Neural progenitor cell (in vitro differentiated cells): ENCODE measurements at regions not wholly inside any gene's neighbourhood (a gene's known extent, or its start where the extent isn't known, plus 50 kb on each side); places are given as distances from the start of the nearest gene placed in this dataset.
A peak's percentile ranks its signal among the peaks of the same experiment; 100 is the strongest.
"Not testable (repeated sequence)": the region's sequence is repeated elsewhere in the genome, so short reads cannot be mapped to it uniquely, and the experiment has no call there.

Source experiments
- DNase-seq: peaks from one replicate; pipeline ENCODE4 v3.0.0-alpha.2; 2016; ENCODE audit warnings: low spot score
- H2AFZ ChIP-seq: fragments of 200-600 bp; sonication (generic); replicated peaks from 2 replicates; pipeline ENCODE4 v1.6.1; 2016; ENCODE audit warnings: antibody characterized with exemption
- H3F3A ChIP-seq: fragments of 200-600 bp; sonication (generic); 2 replicates; pipeline ENCODE4 v1.6.1; 2016; ENCODE audit warnings: antibody characterized with exemption, low read depth
- H3K27ac ChIP-seq: fragments of 200-600 bp; sonication (generic); 2 replicates; pipeline ENCODE4 v1.5.1; 2016; ENCODE audit warnings: mild to moderate bottlenecking
- H3K27me3 ChIP-seq: fragments of 200-600 bp; sonication (generic); 2 replicates; pipeline ENCODE4 v1.6.1; 2016; ENCODE audit warnings: mild to moderate bottlenecking, moderate library complexity
- H3K36me3 ChIP-seq: fragments of 200-600 bp; sonication (generic); 2 replicates; pipeline ENCODE4 v1.5.1; 2016
- H3K4me1 ChIP-seq: fragments of 200-600 bp; sonication (generic); 2 replicates; pipeline ENCODE4 v1.6.1; 2016; ENCODE audit warnings: mixed run types
- H3K4me2 ChIP-seq: fragments of 200-600 bp; sonication (generic); 2 replicates; pipeline ENCODE4 v1.6.1; 2016
- H3K4me3 ChIP-seq: fragments of 200-600 bp; sonication (generic); 2 replicates; pipeline ENCODE4 v1.5.1; 2016
- H3K79me2 ChIP-seq: fragments of 200-600 bp; sonication (generic); 2 replicates; pipeline ENCODE4 v1.6.1; 2016; ENCODE audit warnings: low read depth
- H3K9ac ChIP-seq: fragments of 200-600 bp; sonication (generic); 2 replicates; pipeline ENCODE4 v1.6.1; 2016
- H3K9me3 ChIP-seq: fragments of 200-600 bp; sonication (generic); 2 replicates; pipeline ENCODE4 v1.5.1; 2016; ENCODE audit warnings: low read depth
- H4K20me1 ChIP-seq: fragments of 200-600 bp; sonication (generic); 2 replicates; pipeline ENCODE4 v1.6.1; 2016; ENCODE audit warnings: low read depth
- H3K27ac Mint-ChIP-seq: 3 replicates; pipeline ENCODE4 v1.8.0; 2021; ENCODE audit warnings: mixed read lengths
- H3K27me3 Mint-ChIP-seq: 2 replicates; pipeline ENCODE4 v1.8.0; 2022; ENCODE audit warnings: low read depth, mild to moderate bottlenecking, inconsistent platforms, moderate library complexity, mixed read lengths; ENCODE audit not compliant: insufficient read depth
- H3K36me3 Mint-ChIP-seq: 3 replicates; pipeline ENCODE4 v1.8.0; 2021; ENCODE audit warnings: mixed read lengths
- H3K4me1 Mint-ChIP-seq: 3 replicates; pipeline ENCODE4 v1.8.0; 2021; ENCODE audit warnings: mixed read lengths
- H3K4me3 Mint-ChIP-seq: 3 replicates; pipeline ENCODE4 v1.8.0; 2021; ENCODE audit warnings: mild to moderate bottlenecking, moderate library complexity, mixed read lengths
- H3K9me3 Mint-ChIP-seq: 3 replicates; pipeline ENCODE4 v1.8.0; 2020; ENCODE audit warnings: mixed read lengths
- CTCF ChIP-seq: fragments of 200-600 bp; sonication (generic); IDR thresholded peaks from 2 replicates; pipeline ENCODE4 v1.5.1; 2017; ENCODE audit warnings: antibody characterized with exemption, mild to moderate bottlenecking
- EZH2 ChIP-seq: fragments of 200-600 bp; sonication (generic); IDR thresholded peaks from 2 replicates; pipeline ENCODE4 v1.6.1; 2017; ENCODE audit warnings: antibody characterized with exemption, mild to moderate bottlenecking, moderate library complexity
- EZH2phosphoT487 ChIP-seq: fragments of 200-600 bp; sonication (generic); IDR thresholded peaks from 2 replicates; pipeline ENCODE4 v1.6.1; 2017; ENCODE audit warnings: antibody characterized with exemption

- peaks cover 21% of the 10 kb centered on the region for H3K9me3 Mint-ChIP-seq
- TF ChIP-seq EZH2, result no peak
- TF ChIP-seq EZH2phosphoT487, result no peak
- no peak for TF ChIP-seq CTCF
- H3K4me3 Mint-ChIP-seq, result no peak overlapping the region
- Histone ChIP-seq H3K9ac (no peak overlapping the region), H3K9me3 (no peaks in the 10 kb centered on the region), H3K27ac (no peak overlapping the region), H2AFZ (no peak overlapping the region), H3F3A (no peaks in the 10 kb centered on the region), H3K27me3 (no peaks in the 10 kb centered on the region), H3K4me1 (no peaks in the 10 kb centered on the region), H3K4me3 (no peak overlapping the region), H4K20me1 (no peaks in the 10 kb centered on the region), H3K4me2 (no peak overlapping the region), H3K36me3 (no peaks in the 10 kb centered on the region), H3K79me2 (no peaks in the 10 kb centered on the region)
- H3K4me1 Mint-ChIP-seq, result peaks cover 11% of the 10 kb centered on the region
- peaks cover 5% of the 10 kb centered on the region for H3K27me3 Mint-ChIP-seq
- no peak overlapping the region for H3K27ac Mint-ChIP-seq
- DNase-seq, result no peak
- peaks cover 8% of the 10 kb centered on the region for H3K36me3 Mint-ChIP-seq
Observed at GRCh38 chr4:95949808-95950207, 109.9 kb downstream of the PDHA2 start.

- H3K4me1 Mint-ChIP-seq, result peaks cover 14% of the 10 kb centered on the region
- H3K27ac ChIP-seq, H2AFZ ChIP-seq, H4K20me1 ChIP-seq, H3K4me3 Mint-ChIP-seq, H3K4me3 ChIP-seq, H3K27ac Mint-ChIP-seq, H3K9ac ChIP-seq, H3K36me3 ChIP-seq, DNase-seq, H3F3A ChIP-seq, H3K9me3 ChIP-seq, H3K27me3 ChIP-seq, H3K79me2 ChIP-seq, H3K36me3 Mint-ChIP-seq, H3K4me1 ChIP-seq, H3K27me3 Mint-ChIP-seq, H3K4me2 ChIP-seq, H3K9me3 Mint-ChIP-seq: not testable (repeated sequence)
Observed at GRCh38 chr4:95952538-95952937, 112.6 kb downstream of the PDHA2 start.

- no peak overlapping the region for H3K4me3 Mint-ChIP-seq
- H3K27ac ChIP-seq, result no peak overlapping the region
- DNase-seq, result no peak
- no peak overlapping the region for H3K9ac ChIP-seq
- no peaks in the 10 kb centered on the region for H3K79me2 ChIP-seq
- no peaks in the 10 kb centered on the region for H3K36me3 ChIP-seq
- H3K27me3 Mint-ChIP-seq, result peaks cover 8% of the 10 kb centered on the region
- H3K4me1 ChIP-seq, result no peaks in the 10 kb centered on the region
- no peak overlapping the region for H3K4me2 ChIP-seq
- H3K9me3 ChIP-seq, result no peaks in the 10 kb centered on the region
- TF ChIP-seq CTCF (no peak), EZH2phosphoT487 (no peak), EZH2 (no peak)
- H3K27me3 ChIP-seq, result no peaks in the 10 kb centered on the region
- H3K4me1 Mint-ChIP-seq, result peaks cover 8% of the 10 kb centered on the region
- H3K4me3 ChIP-seq, result no peak overlapping the region
- no peak overlapping the region for H2AFZ ChIP-seq
- H3K27ac Mint-ChIP-seq, result no peak overlapping the region
- H3K9me3 Mint-ChIP-seq, result peaks cover 9% of the 10 kb centered on the region
- peaks cover 2% of the 10 kb centered on the region for H3K36me3 Mint-ChIP-seq
- H3F3A ChIP-seq, result no peaks in the 10 kb centered on the region
- no peaks in the 10 kb centered on the region for H4K20me1 ChIP-seq
Observed at GRCh38 chr4:95956094-95956493, 116.2 kb downstream of the PDHA2 start.

- Mint-ChIP-seq H3K27me3 (peaks cover 6% of the 10 kb centered on the region), H3K4me1 (peaks cover 8% of the 10 kb centered on the region), H3K9me3 (peaks cover 9% of the 10 kb centered on the region), H3K36me3 (no peaks in the 10 kb centered on the region), H3K4me3 (no peak overlapping the region), H3K27ac (peak overlapping the region; percentile 35)
- Histone ChIP-seq H3K9me3 (no peaks in the 10 kb centered on the region), H3K4me1 (no peaks in the 10 kb centered on the region), H3K4me2 (no peak overlapping the region), H3K27ac (no peak overlapping the region), H4K20me1 (no peaks in the 10 kb centered on the region), H2AFZ (no peak overlapping the region), H3K79me2 (no peaks in the 10 kb centered on the region), H3K4me3 (no peak overlapping the region), H3K36me3 (no peaks in the 10 kb centered on the region), H3F3A (no peaks in the 10 kb centered on the region), H3K9ac (no peak overlapping the region), H3K27me3 (no peaks in the 10 kb centered on the region)
- no peak for DNase-seq
- TF ChIP-seq EZH2 (no peak), CTCF (no peak), EZH2phosphoT487 (no peak)
Observed at GRCh38 chr4:95957054-95957453, 117.2 kb downstream of the PDHA2 start.
